B cell (primary cell): ENCODE measurements at regions not wholly inside any gene's neighbourhood (a gene's known extent, or its start where the extent isn't known, plus 50 kb on each side); places are given as distances from the start of the nearest gene placed in this dataset.

Experiments used
- EZH2 ChIP-seq: IDR thresholded peaks from 2 replicates; pipeline ENCODE4 v1.6.1; 2012; ENCODE audit warnings: borderline replicate concordance, low read depth, mild to moderate bottlenecking, moderate library complexity, low read length; ENCODE audit not compliant: insufficient read depth, poor library complexity, severe bottlenecking
- TF ChIP-seq, protein P1 (sequence below): fragments of 200-600 bp; IDR thresholded peaks from one replicate; pipeline ENCODE4 v1.8.0; 2022; ENCODE audit warnings: antibody characterized with exemption, mild to moderate bottlenecking

DNA sequence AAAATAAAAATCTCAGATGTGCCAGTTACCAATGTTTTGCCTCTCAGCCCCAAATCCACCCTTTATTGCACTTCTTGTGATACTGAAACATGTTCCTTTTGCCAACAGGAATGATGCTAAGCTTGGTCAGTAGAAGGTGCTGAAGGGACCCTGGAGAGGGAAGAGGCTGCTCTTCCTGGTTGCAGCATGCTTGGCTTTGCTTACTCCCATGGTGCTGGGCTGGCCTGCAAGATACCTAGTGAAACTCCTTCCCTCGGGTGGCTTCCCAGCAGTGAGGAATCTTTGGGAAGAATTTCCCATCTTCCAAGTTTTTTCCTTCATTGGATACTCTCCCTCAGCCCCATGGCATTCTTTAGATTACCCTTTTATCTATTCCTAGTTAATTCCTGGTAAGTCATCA lies 151.8 kb upstream of the TGFBR2 start:
- TF ChIP-seq, protein P1, sequence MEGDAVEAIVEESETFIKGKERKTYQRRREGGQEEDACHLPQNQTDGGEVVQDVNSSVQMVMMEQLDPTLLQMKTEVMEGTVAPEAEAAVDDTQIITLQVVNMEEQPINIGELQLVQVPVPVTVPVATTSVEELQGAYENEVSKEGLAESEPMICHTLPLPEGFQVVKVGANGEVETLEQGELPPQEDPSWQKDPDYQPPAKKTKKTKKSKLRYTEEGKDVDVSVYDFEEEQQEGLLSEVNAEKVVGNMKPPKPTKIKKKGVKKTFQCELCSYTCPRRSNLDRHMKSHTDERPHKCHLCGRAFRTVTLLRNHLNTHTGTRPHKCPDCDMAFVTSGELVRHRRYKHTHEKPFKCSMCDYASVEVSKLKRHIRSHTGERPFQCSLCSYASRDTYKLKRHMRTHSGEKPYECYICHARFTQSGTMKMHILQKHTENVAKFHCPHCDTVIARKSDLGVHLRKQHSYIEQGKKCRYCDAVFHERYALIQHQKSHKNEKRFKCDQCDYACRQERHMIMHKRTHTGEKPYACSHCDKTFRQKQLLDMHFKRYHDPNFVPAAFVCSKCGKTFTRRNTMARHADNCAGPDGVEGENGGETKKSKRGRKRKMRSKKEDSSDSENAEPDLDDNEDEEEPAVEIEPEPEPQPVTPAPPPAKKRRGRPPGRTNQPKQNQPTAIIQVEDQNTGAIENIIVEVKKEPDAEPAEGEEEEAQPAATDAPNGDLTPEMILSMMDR, result no peak
- TF ChIP-seq EZH2, result no peak
